Hematopoietic multipotent progenitor cell treated with erythropoietin and hydrocortisone succinate and interleukin-3 and kit ligand, for 17 days (in vitro differentiated cells): ENCODE measurements at regions not wholly inside any gene's neighbourhood (a gene's known extent, or its start where the extent isn't known, plus 50 kb on each side); places are given as distances from the start of the nearest gene placed in this dataset.

Source experiments
- DNase-seq: peaks from one replicate; pipeline ENCODE4 v3.0.0-alpha.2; 2015; ENCODE audit warnings: low spot score

GRCh38 chr12:131604859-131605258, 106.0 kb upstream of the SFSWAP start:
- DNase-seq: no peak

DNA sequence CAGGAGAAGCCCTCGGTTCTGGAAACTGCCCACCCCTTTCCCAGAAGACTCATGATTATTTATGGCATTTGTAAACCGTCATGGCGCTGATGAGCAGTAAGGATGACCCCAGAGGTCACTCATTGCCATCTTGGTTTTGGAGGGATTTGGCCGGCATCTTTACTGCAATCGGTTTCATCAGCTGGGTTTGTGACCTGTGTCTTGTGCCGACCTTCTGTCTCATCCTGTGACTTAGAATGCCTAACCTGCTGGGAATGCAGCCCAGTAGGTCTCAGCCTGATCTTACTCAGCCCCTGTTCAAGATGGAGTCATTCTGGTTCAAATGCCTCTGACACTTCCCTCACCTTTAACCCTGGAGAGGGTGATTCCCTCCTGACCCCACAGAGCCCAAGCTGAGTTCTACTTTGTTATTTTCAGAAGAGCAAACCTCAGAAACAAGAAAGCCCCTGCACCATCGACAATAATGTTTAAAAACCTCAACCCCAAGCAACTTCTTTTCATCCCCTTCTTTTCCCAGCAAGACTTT, 105.5 kb upstream of the SFSWAP start:
- DNase-seq: no peak

GRCh38 chr12:131606218-131606901, 104.5 kb upstream of the SFSWAP start:
- no peak for DNase-seq

GRCh38 chr12:131607658-131608447, 103.0 kb upstream of the SFSWAP start:
- DNase-seq: no peak

DNA sequence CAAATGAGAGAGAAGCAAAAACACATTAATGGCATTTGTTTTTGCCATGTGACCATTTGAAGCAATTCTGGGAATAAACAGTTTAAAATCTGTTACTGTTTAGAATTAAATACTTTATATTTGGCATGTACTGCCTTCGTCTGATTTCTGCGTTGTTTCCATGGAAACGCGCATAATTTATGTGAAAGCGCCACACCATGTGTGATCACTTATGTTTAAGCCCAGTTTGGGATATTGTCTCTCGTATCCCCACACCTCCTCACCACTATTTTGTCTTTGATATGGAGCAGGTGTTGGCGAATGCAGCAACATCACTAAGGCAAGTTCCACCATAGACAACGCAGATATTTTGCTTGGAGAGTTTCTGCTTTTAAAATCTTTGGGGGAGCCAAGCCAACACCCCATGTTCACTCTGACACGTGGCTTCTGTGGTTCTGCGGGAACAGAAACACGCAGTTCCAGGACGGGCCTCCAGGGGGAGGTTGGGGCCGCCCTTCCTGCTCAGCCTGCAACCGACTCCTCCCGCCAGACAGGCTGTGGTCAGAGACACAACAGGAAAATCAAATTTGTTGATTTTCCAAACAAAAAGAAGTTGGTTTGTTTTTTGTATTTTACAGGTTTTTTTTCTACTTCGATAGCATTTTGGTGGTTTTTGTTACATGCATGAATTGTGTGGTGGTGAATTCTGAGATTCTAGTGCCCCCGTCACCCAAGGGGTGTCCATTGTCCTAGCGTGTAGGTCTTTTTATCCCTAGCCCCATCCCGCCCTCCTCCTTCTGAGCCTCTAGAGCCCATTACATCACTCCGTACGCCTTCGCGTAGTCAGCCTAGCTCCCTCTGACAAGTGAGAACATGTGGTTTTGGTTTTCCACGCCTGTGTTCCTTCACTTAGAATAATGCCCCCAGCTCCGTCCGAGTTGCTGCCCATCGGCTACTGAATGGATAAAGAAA, 101.9 kb upstream of the SFSWAP start:
- peak; percentile 29 for DNase-seq

- DNase-seq: no peak
Observed at GRCh38 chr12:131609762-131610161, 101.1 kb upstream of the SFSWAP start.

DNA sequence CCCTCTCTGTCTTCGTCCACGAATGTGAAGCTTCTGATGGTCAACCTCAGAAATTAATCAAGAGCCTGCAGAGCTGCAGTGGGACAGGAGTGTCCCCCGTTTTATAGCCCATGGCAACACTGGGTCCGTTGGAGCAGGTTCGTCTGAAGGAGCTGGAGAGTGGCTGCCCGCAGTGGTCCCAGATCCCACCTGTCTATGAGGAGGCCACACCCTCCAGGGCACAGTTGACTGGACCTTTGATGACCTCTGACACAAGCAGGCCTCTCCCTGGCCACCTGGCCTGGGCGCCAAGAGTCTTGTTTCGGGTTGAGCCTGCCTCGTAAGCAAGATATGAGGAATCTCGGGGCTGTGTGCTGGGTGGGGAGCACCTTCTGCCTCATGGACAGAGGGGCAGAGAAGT, 100.7 kb upstream of the SFSWAP start:
- DNase-seq: no peak

GRCh38 chr12:131610891-131611290, 100.0 kb upstream of the SFSWAP start:
- no peak for DNase-seq

DNA sequence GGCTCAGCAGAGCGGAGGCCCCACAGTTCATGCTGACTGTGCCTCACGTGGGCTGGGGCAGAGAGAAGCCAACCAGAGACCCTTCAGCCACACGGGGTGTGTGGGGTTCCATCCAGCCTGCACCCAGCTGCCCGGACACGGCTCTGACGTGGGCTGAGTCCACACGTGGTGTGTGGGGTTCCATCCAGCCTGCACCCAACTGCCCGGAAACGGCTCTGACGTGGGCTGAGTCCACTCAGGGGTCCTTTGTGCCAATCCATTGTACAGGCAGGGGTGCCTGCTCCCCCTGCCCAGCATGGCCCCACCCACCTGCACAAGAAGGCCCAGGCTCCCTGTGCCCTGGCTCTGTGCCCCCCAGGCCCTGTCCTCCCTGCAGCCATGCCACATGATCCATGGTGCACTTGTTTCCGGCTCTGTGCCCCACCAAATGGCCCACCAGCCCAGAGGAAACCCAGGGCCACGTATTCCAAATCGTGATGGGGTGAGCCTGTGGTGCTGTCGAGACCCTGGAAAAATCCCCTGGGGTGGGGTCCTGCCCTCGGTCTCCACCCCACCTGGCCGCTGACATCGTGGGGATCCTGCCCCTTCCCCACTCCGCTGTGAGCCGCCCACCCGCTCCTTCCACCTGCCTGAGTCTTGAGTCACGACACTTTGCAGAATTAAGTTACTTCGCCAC, 99.3 kb upstream of the SFSWAP start:
- DNase-seq: no peak

DNA sequence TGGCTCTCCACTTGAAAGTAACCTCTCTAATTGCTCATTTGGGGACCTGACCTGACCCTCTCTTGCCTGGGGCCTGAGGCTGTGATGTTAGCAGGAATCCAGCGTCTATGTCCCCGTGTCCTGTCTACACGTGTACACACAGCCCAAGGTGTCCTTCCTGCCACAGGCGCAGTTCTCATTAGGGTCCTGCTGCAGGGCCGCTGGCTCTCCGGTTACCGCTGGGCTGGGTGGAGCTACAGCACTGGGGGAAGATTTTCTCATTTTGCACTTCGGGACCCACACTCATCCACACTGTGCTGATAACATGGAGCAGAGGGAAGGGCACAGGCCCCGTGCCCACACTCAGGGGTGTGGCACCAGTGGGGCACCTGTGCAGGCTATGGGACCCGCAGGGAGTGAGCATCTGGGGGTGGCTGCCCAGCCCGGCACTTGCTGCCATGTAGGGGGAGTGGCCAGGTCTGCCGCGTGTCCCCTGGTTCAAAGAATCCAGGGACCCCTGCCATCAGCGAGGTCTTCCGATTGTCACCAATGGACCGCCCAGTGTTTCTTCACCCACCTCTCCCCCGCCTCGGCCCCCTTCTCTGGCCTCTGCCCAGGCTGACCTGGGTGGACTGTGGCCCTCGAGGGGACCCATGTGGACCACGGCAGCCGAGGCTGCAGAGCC, 98.7 kb upstream of the SFSWAP start:
- DNase-seq: no peak

GRCh38 chr12:131613186-131613585, 97.7 kb upstream of the SFSWAP start:
- no peak for DNase-seq

GRCh38 chr12:131613678-131614077, 97.2 kb upstream of the SFSWAP start:
- no peak for DNase-seq

- DNase-seq: no peak
Observed at GRCh38 chr12:131615326-131616042, 95.4 kb upstream of the SFSWAP start.

DNA sequence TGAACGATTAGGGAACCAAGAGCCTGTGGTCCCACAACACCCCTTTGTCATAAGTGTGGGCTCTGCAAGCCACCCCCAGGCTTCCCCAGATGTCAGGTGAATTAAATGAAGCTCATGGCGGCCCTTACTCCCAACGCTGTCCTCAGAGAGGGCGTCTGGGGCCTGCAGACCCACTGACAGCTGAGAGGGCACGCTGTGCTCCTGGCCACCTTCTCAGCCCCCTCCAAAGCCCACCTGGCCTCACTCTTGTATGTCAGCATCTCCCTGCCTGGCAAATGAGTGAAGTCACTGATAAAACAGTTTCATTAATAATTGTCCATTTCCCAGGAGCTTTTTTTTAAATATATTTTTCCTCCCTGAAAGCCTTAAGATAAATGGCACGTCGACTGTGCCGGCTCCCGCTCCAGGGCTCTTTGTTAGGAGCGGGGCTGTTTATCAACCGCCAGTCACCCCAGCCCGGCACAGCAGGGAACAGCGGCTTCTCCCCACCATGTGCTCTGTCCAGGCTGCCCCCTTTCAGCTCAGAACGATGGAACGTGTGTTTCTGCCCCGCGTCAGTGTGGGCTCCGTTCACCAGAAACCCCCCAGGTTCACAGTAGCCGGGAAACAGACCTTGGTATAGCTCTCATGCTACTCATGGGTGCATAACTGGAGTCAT, 94.7 kb upstream of the SFSWAP start:
- no peak for DNase-seq

- DNase-seq: no peak
Observed at GRCh38 chr12:131616738-131617137, 94.2 kb upstream of the SFSWAP start.

DNA sequence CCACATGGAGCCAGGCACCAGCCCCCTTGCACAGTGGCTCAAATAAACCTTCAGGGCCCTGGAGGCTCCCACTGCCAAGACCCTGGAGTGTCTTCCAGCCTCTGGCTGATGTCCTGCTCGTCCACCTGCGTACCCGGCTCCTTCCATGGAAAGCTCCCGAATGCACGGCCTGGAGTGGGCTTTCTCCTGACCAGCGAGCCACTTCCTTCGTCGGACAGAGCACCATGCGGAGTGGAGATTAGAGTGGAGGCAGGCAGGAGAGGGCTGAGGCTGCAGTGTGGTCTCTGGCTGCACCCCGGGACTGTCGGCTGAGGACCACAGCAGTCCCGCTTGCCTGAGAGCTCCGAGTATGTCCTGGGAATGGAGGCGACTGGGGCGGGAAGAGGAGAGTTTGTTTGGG, 93.7 kb upstream of the SFSWAP start:
- no peak for DNase-seq

GRCh38 chr12:131617596-131618302, 93.1 kb upstream of the SFSWAP start:
- no peak for DNase-seq

DNA sequence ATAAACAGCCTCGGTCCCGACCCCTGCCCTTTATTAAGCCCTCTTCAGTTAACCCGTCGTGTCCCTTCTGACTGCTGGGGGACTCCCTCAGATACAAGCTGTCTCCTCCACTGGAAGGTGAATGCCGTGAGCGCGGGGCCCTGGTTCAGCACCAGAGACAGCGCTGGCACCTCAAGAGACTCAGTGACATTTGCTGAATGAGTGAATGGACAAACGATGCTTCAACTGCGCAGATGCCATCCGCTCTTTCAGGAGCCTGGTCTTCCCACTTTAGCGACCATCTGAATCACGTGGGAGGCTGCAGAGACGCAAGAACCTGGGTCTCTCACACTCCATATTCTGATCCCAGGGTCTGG, 92.6 kb upstream of the SFSWAP start:
- no peak for DNase-seq

GRCh38 chr12:131618701-131619100, 92.2 kb upstream of the SFSWAP start:
- DNase-seq: no peak
